ENCODE measurements at regions not wholly inside any gene's neighbourhood (a gene's known extent, or its start where the extent isn't known, plus 50 kb on each side); places are given as distances from the start of the nearest gene placed in this dataset.
"Not testable (repeated sequence)": the region's sequence is repeated elsewhere in the genome, so short reads cannot be mapped to it uniquely, and the experiment has no call there.

DNA sequence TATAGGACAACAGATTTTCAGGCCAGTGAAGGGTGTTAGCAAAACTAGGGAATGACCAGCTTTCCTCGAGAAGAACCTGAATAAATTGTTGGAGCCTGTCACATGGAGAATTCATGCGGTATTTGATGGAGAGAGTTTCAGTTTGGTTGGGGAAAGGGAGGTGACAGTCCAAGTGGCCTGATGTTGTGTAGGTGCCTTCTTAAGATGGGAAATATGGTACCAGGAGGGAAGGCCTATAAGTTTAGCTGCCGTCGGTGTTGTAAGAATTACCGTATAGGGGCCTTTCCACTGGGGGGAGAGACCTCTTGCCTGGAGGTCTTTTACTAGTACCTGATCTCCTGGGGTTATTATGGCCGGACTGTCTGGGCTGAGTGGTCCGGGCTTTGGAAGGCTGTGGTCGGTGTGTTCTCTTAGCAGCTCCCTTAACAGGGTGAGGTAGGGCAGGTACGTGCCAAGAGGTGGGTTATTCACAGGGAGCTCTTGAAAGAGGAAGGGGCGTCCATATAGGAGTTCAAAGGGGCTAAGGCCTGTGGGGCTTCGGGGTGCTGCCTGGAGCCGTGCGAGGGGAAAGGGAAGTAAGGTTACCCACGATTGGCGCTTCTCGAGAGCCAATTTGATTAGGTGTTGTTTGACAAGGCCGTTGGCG lies 641.1 kb upstream of the DPP6 start:
- not testable (repeated sequence) for H3K4me3 ChIP-seq (ENCODE audit: low read length); H3K4ac ChIP-seq (ENCODE audit: low read depth, low read length); H2BK15ac ChIP-seq (replicated peaks; ENCODE audit: low read depth); H3K36me3 ChIP-seq (ENCODE audit: control insufficient read depth, insufficient read depth, low read length); H3K23ac ChIP-seq (ENCODE audit: low read length); H2AK5ac ChIP-seq (ENCODE audit: low read length); H3K27me3 ChIP-seq (ENCODE audit: insufficient read depth, low read length, poor library complexity); H3K56ac ChIP-seq (ENCODE audit: low read length); H4K8ac ChIP-seq (ENCODE audit: low read depth, low read length); H3K18ac ChIP-seq (ENCODE audit: low read length); H3K4me1 ChIP-seq (ENCODE audit: control insufficient read depth, low read depth, low read length); H3K27ac ChIP-seq (ENCODE audit: low read depth, low read length); H3K9ac ChIP-seq (ENCODE audit: low read length); H4K5ac ChIP-seq (ENCODE audit: low read length); H3K4me2 ChIP-seq (ENCODE audit: low read length); H2BK120ac ChIP-seq (ENCODE audit: low read depth, low read length); H2BK5ac ChIP-seq (ENCODE audit: low read length); DNase-seq; H3K79me1 ChIP-seq (ENCODE audit: low read length); H3K79me2 ChIP-seq (ENCODE audit: control insufficient read depth, insufficient read depth, low read length)
- WGBS (ENCODE audit: extremely low coverage, insufficient coverage, low lambda C conversion rate) = no CpG with 5 or more reads among the region's 18 CpGs

- not testable (repeated sequence) for H2BK15ac ChIP-seq (replicated peaks; ENCODE audit: low read depth); H3K27ac ChIP-seq (ENCODE audit: low read depth, low read length); H2AK5ac ChIP-seq (ENCODE audit: low read length); DNase-seq; H4K8ac ChIP-seq (ENCODE audit: low read depth, low read length); H3K4me1 ChIP-seq (ENCODE audit: control insufficient read depth, low read depth, low read length); H3K4me3 ChIP-seq (ENCODE audit: low read length); H3K9ac ChIP-seq (ENCODE audit: low read length); H3K79me1 ChIP-seq (ENCODE audit: low read length); H3K79me2 ChIP-seq (ENCODE audit: control insufficient read depth, insufficient read depth, low read length); H3K4me2 ChIP-seq (ENCODE audit: low read length); H3K23ac ChIP-seq (ENCODE audit: low read length); H3K4ac ChIP-seq (ENCODE audit: low read depth, low read length); H4K5ac ChIP-seq (ENCODE audit: low read length); H3K18ac ChIP-seq (ENCODE audit: low read length); H3K27me3 ChIP-seq (ENCODE audit: insufficient read depth, low read length, poor library complexity); H3K56ac ChIP-seq (ENCODE audit: low read length); H2BK5ac ChIP-seq (ENCODE audit: low read length); H3K36me3 ChIP-seq (ENCODE audit: control insufficient read depth, insufficient read depth, low read length); H2BK120ac ChIP-seq (ENCODE audit: low read depth, low read length)
- WGBS (ENCODE audit: extremely low coverage, insufficient coverage, low lambda C conversion rate) = no CpG with 5 or more reads among the region's 26 CpGs
Observed at GRCh38 chr7:153412114-153412823, 639.9 kb upstream of the DPP6 start.

DNA sequence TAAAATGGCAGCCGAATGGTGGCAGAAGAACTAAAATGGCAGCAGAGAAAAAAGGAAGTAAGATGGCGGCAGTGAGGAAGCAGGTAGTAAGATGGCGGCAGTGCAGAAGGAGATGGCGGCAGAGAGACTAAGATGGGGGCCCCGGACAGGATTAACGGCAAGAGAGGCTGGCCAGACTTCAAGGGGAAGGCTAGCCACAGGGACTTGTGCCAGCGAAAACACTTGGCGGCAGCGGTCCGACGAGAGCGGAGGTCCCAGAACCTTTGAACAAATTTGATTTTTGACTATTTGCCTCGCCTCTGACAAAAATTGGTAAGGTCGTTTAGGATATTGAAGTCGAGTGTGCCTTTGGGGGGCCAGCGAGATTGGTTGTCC lies 639.4 kb upstream of the DPP6 start:
- not testable (repeated sequence) for H3K4me3 ChIP-seq (ENCODE audit: low read length); H3K27ac ChIP-seq (ENCODE audit: low read depth, low read length); H4K8ac ChIP-seq (ENCODE audit: low read depth, low read length); H3K9ac ChIP-seq (ENCODE audit: low read length); DNase-seq; H3K23ac ChIP-seq (ENCODE audit: low read length); H3K4me2 ChIP-seq (ENCODE audit: low read length); H3K36me3 ChIP-seq (ENCODE audit: control insufficient read depth, insufficient read depth, low read length); H3K4ac ChIP-seq (ENCODE audit: low read depth, low read length); H2BK15ac ChIP-seq (replicated peaks; ENCODE audit: low read depth); H3K4me1 ChIP-seq (ENCODE audit: control insufficient read depth, low read depth, low read length); H3K79me1 ChIP-seq (ENCODE audit: low read length); H3K18ac ChIP-seq (ENCODE audit: low read length); H2BK5ac ChIP-seq (ENCODE audit: low read length); H3K27me3 ChIP-seq (ENCODE audit: insufficient read depth, low read length, poor library complexity); H2BK120ac ChIP-seq (ENCODE audit: low read depth, low read length); H3K79me2 ChIP-seq (ENCODE audit: control insufficient read depth, insufficient read depth, low read length); H2AK5ac ChIP-seq (ENCODE audit: low read length); H3K56ac ChIP-seq (ENCODE audit: low read length); H4K5ac ChIP-seq (ENCODE audit: low read length)
- WGBS (ENCODE audit: extremely low coverage, insufficient coverage, low lambda C conversion rate) = no CpG with 5 or more reads among the region's 16 CpGs

DNA sequence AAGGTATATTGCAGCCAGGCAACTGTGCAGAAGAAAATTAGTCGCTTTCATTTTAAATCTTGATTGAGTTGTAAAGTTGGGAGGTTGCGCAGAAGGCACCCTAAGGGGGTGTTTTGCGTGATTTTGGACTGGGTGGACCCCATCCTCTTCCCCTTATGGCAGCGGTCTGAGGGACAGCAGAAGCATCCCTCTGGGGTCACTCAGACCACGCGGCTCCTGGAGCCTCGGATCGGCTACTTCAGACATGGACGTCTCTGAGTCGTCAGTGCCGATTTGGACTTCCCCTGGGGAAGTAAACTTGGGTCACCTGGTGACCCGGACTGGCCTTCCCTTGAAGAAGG lies 639.0 kb upstream of the DPP6 start:
- no peak overlapping the region for H2BK15ac ChIP-seq (replicated peaks; ENCODE audit: low read depth)
- H3K4ac ChIP-seq (ENCODE audit: low read depth, low read length) = no peak overlapping the region
- no peaks in the 10 kb centered on the region for H3K4me1 ChIP-seq (ENCODE audit: control insufficient read depth, low read depth, low read length)
- H3K27ac ChIP-seq (ENCODE audit: low read depth, low read length) = no peak overlapping the region
- no peak overlapping the region for H4K5ac ChIP-seq (ENCODE audit: low read length)
- H3K27me3 ChIP-seq (ENCODE audit: insufficient read depth, low read length, poor library complexity) = no peaks in the 10 kb centered on the region
- H2BK120ac ChIP-seq (ENCODE audit: low read depth, low read length) = no peak overlapping the region
- no CpG with 5 or more reads among the region's 12 CpGs for WGBS (ENCODE audit: extremely low coverage, insufficient coverage, low lambda C conversion rate)
- H3K9ac ChIP-seq (ENCODE audit: low read length) = no peak overlapping the region
- H3K4me2 ChIP-seq (ENCODE audit: low read length) = no peak overlapping the region
- no peak overlapping the region for H3K23ac ChIP-seq (ENCODE audit: low read length)
- H3K36me3 ChIP-seq (ENCODE audit: control insufficient read depth, insufficient read depth, low read length) = no peaks in the 10 kb centered on the region
- no peak overlapping the region for H2BK5ac ChIP-seq (ENCODE audit: low read length)
- H3K4me3 ChIP-seq (ENCODE audit: low read length) = no peak overlapping the region
- no peak overlapping the region for H3K18ac ChIP-seq (ENCODE audit: low read length)
- no peaks in the 10 kb centered on the region for H3K79me1 ChIP-seq (ENCODE audit: low read length)
- no peak overlapping the region for H3K56ac ChIP-seq (ENCODE audit: low read length)
- H4K8ac ChIP-seq (ENCODE audit: low read depth, low read length) = no peak overlapping the region
- no peak overlapping the region for H2AK5ac ChIP-seq (ENCODE audit: low read length)
- no peaks in the 10 kb centered on the region for H3K79me2 ChIP-seq (ENCODE audit: control insufficient read depth, insufficient read depth, low read length)
- no peak for DNase-seq

DNA sequence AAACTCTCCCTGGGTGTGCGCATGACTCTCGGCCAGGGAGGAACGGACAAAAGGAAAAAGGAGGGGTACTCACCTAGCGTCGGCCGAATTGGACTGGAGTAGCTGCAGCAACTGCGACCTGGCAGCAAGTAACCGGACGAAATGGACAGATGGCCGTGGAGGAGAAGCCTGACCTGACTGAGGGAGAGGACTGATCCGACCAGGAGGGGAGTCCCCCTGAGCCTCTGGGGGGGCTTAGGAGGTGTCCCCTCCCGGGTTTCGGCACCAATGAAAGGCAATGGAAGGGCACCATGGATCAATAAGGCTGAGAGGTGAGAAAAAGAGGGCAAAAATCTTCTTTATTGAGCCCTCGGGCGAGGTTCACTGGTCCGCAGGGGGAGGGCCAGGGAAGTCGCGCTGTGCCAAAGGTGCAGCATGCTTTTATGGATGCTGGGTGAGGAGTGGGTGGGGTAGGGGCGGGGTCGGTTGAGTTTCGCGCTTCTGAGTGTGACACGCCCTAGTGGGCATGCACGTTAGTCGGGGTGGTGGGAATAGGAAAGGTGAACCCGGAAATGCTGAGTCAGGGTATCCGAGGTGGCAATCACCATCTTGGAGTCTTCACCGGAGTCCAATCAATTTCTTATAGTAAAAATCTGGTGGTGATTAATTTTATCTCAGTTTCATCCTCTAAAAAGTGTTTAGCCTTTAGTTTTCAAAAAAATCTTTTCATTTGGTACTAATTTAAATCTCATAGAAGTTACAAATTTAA lies 638.5 kb upstream of the DPP6 start:
- no peak for DNase-seq
- no peak overlapping the region for H3K27ac ChIP-seq (ENCODE audit: low read depth, low read length)
- no peak overlapping the region for H2BK15ac ChIP-seq (replicated peaks; ENCODE audit: low read depth)
- no peak overlapping the region for H3K4me2 ChIP-seq (ENCODE audit: low read length)
- no peak overlapping the region for H2BK5ac ChIP-seq (ENCODE audit: low read length)
- no peak overlapping the region for H3K18ac ChIP-seq (ENCODE audit: low read length)
- no peaks in the 10 kb centered on the region for H3K79me1 ChIP-seq (ENCODE audit: low read length)
- no peaks in the 10 kb centered on the region for H3K79me2 ChIP-seq (ENCODE audit: control insufficient read depth, insufficient read depth, low read length)
- no peak overlapping the region for H2BK120ac ChIP-seq (ENCODE audit: low read depth, low read length)
- H3K56ac ChIP-seq (ENCODE audit: low read length) = no peak overlapping the region
- H3K4me3 ChIP-seq (ENCODE audit: low read length) = no peak overlapping the region
- no peak overlapping the region for H2AK5ac ChIP-seq (ENCODE audit: low read length)
- no peak overlapping the region for H4K5ac ChIP-seq (ENCODE audit: low read length)
- no peaks in the 10 kb centered on the region for H3K4me1 ChIP-seq (ENCODE audit: control insufficient read depth, low read depth, low read length)
- WGBS (ENCODE audit: extremely low coverage, insufficient coverage, low lambda C conversion rate) = no CpG with 5 or more reads among the region's 28 CpGs
- no peaks in the 10 kb centered on the region for H3K27me3 ChIP-seq (ENCODE audit: insufficient read depth, low read length, poor library complexity)
- no peak overlapping the region for H3K4ac ChIP-seq (ENCODE audit: low read depth, low read length)
- no peaks in the 10 kb centered on the region for H3K36me3 ChIP-seq (ENCODE audit: control insufficient read depth, insufficient read depth, low read length)
- H4K8ac ChIP-seq (ENCODE audit: low read depth, low read length) = no peak overlapping the region
- H3K23ac ChIP-seq (ENCODE audit: low read length) = no peak overlapping the region
- H3K9ac ChIP-seq (ENCODE audit: low read length) = no peak overlapping the region

Measured in mesendoderm (in vitro differentiated cells).